T-helper 2 cell treated with Interferon-gamma antibody and Interleukin-4, amounts not matched to agents 5 μg/mL and 100 μg/mL, for 36 hours (primary cell): ENCODE measurements at regions not wholly inside any gene's neighbourhood (a gene's known extent, or its start where the extent isn't known, plus 50 kb on each side); places are given as distances from the start of the nearest gene placed in this dataset.
"Not testable (repeated sequence)": the region's sequence is repeated elsewhere in the genome, so short reads cannot be mapped to it uniquely, and the experiment has no call there.

Experiments used
- DNase-seq: peaks from one replicate; pipeline ENCODE4 v3.0.0; 2021; ENCODE audit warnings: low spot score
- H3K27ac Mint-ChIP-seq: one replicate; pipeline ENCODE4 v1.8.0; 2021; ENCODE audit warnings: mild to moderate bottlenecking, mixed read lengths
- H3K27me3 Mint-ChIP-seq: one replicate; pipeline ENCODE4 v1.8.0; 2021; ENCODE audit warnings: low read depth, mixed read lengths
- H3K36me3 Mint-ChIP-seq: one replicate; pipeline ENCODE4 v1.8.0; 2021; ENCODE audit warnings: low read depth, mixed read lengths
- H3K4me1 Mint-ChIP-seq: one replicate; pipeline ENCODE4 v1.8.0; 2021; ENCODE audit warnings: low read depth, mixed read lengths
- H3K4me3 Mint-ChIP-seq: one replicate; pipeline ENCODE4 v1.8.0; 2022; ENCODE audit warnings: mild to moderate bottlenecking, moderate library complexity, mixed read lengths
- H3K9me3 Mint-ChIP-seq: one replicate; pipeline ENCODE4 v1.8.0; 2021; ENCODE audit warnings: mixed read lengths

- DNase-seq: no peak
- Mint-ChIP-seq H3K9me3 (no peaks in the 10 kb centered on the region), H3K27ac (no peak overlapping the region), H3K4me1 (no peaks in the 10 kb centered on the region), H3K36me3 (no peaks in the 10 kb centered on the region), H3K27me3 (no peaks in the 10 kb centered on the region), H3K4me3 (no peak overlapping the region)
These were observed 163.1 kb upstream of the TLE4 start for GRCh38 chr9:79408617-79409016.

DNA sequence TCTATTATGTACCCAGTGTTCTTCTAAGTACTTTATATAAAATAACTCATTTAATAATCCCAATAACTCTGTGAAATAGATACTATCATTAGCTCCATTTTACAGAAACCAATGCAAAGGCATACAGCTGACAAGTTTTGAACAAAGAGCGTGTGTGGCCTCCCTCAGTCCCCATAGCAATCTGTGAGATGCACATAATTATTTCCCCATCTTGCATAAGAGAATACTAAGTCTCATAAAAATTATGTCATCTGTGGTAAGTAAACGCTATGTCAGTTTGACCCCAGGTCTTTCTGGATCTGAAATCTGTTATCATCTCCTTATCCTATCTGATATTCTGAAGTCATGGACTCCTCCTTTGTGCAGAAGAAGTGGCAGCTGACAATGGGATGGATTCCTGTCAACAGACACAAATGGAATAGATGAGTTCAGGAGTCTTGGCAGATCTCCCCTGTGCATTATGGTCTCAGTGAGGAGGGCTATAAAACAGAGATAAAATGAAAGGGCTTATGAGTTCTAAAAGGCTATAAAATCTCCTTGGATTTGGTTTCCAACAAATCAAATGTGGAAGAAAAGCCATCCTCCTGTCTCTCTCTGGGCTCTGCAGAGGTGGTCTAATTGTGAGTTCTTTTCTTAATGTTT, 162.5 kb upstream of the TLE4 start:
- Mint-ChIP-seq H3K27ac (no peak overlapping the region), H3K4me3 (no peak overlapping the region), H3K36me3 (no peaks in the 10 kb centered on the region), H3K27me3 (no peaks in the 10 kb centered on the region), H3K9me3 (no peaks in the 10 kb centered on the region), H3K4me1 (no peaks in the 10 kb centered on the region)
- DNase-seq: no peak

DNA sequence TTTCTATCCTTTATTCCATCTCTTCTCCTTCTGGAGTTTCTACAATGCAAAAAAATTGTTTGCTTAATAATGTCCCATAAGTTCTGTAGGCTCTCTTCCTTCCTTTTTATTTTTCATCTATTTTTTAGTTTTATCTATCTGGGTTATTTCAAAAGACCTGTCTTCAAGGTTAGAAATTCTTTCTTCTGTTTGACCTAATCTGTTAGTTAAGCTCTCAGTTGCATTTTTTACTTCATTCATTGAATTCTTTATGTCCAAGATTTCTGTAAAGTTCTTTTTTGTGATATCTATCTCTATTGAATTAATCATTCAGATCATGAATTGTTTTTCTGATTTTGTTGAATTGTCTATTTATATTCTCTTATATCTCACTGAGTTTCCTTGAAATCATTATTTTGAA, 145.9 kb upstream of the TLE4 start:
- Mint-ChIP-seq H3K4me3 (no peak overlapping the region), H3K27ac (no peak overlapping the region), H3K36me3 (no peaks in the 10 kb centered on the region), H3K27me3 (no peaks in the 10 kb centered on the region), H3K4me1 (no peaks in the 10 kb centered on the region), H3K9me3 (peaks cover 20% of the 10 kb centered on the region)
- no peak for DNase-seq

DNA sequence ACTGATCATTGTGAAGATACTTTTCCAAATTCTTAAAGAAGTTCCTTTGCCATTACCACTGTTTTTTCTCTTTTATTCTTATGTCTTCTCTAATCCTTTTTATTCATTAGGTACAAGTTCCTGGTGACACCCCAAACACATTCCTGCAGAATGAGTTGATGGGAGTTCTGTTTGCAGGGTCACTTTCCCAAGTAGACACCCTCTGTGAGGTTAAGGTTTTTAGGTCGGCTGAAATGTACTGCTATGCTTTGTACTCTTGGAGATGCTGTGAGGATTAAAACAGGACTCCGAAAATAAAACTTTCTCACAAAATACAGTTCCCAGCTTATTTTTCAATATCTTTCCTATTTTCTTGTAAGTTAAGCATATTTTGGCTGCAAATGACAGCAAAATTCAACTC, 143.3 kb upstream of the TLE4 start:
- Mint-ChIP-seq H3K4me3 (no peak overlapping the region), H3K27me3 (no peaks in the 10 kb centered on the region), H3K4me1 (no peaks in the 10 kb centered on the region), H3K9me3 (peaks cover 20% of the 10 kb centered on the region), H3K27ac (no peak overlapping the region), H3K36me3 (no peaks in the 10 kb centered on the region)
- DNase-seq: no peak

GRCh38 chr9:79430619-79431018, 141.1 kb upstream of the TLE4 start:
- no peaks in the 10 kb centered on the region for H3K27me3 Mint-ChIP-seq
- DNase-seq: no peak
- H3K4me3 Mint-ChIP-seq: no peak overlapping the region
- peaks cover 11% of the 10 kb centered on the region for H3K9me3 Mint-ChIP-seq
- H3K4me1 Mint-ChIP-seq: no peaks in the 10 kb centered on the region
- H3K36me3 Mint-ChIP-seq: no peaks in the 10 kb centered on the region
- no peak overlapping the region for H3K27ac Mint-ChIP-seq

- no peaks in the 10 kb centered on the region for H3K27me3 Mint-ChIP-seq
- H3K4me3 Mint-ChIP-seq: no peak overlapping the region
- H3K27ac Mint-ChIP-seq: no peak overlapping the region
- H3K4me1 Mint-ChIP-seq: no peaks in the 10 kb centered on the region
- no peaks in the 10 kb centered on the region for H3K36me3 Mint-ChIP-seq
- DNase-seq: no peak
- peaks cover 6% of the 10 kb centered on the region for H3K9me3 Mint-ChIP-seq
These were observed 140.6 kb upstream of the TLE4 start for GRCh38 chr9:79431019-79431679.

DNA sequence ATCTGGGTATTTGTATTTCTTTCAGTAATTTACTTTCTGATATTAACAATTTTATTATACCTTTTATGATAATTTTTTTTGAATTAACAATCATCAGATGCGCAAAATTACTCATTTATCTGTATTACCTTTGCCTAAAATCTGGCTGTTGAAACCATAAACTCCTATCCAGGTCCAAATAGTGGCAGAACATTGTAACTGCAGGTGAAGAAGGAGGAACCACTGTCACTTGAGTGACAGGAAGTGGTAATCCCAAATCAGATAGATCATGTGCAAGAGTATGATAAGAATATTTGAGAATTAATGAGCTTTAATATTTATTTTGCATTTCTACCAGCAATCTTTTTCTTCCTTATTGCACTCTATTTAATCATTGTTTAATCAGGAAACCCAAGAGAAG, 139.3 kb upstream of the TLE4 start:
- Mint-ChIP-seq H3K9me3 (no peaks in the 10 kb centered on the region), H3K27me3 (no peaks in the 10 kb centered on the region), H3K4me3 (no peak overlapping the region), H3K36me3 (no peaks in the 10 kb centered on the region), H3K27ac (no peak overlapping the region), H3K4me1 (no peaks in the 10 kb centered on the region)
- DNase-seq: no peak

GRCh38 chr9:79433703-79434102, 138.1 kb upstream of the TLE4 start:
- Mint-ChIP-seq H3K36me3 (no peaks in the 10 kb centered on the region), H3K4me3 (no peak overlapping the region), H3K4me1 (no peaks in the 10 kb centered on the region), H3K27ac (no peak overlapping the region), H3K27me3 (no peaks in the 10 kb centered on the region), H3K9me3 (no peaks in the 10 kb centered on the region)
- DNase-seq: no peak

GRCh38 chr9:79439221-79439620, 132.5 kb upstream of the TLE4 start:
- DNase-seq, H3K4me1 Mint-ChIP-seq, H3K27ac Mint-ChIP-seq, H3K36me3 Mint-ChIP-seq, H3K9me3 Mint-ChIP-seq, H3K27me3 Mint-ChIP-seq, H3K4me3 Mint-ChIP-seq: not testable (repeated sequence)

DNA sequence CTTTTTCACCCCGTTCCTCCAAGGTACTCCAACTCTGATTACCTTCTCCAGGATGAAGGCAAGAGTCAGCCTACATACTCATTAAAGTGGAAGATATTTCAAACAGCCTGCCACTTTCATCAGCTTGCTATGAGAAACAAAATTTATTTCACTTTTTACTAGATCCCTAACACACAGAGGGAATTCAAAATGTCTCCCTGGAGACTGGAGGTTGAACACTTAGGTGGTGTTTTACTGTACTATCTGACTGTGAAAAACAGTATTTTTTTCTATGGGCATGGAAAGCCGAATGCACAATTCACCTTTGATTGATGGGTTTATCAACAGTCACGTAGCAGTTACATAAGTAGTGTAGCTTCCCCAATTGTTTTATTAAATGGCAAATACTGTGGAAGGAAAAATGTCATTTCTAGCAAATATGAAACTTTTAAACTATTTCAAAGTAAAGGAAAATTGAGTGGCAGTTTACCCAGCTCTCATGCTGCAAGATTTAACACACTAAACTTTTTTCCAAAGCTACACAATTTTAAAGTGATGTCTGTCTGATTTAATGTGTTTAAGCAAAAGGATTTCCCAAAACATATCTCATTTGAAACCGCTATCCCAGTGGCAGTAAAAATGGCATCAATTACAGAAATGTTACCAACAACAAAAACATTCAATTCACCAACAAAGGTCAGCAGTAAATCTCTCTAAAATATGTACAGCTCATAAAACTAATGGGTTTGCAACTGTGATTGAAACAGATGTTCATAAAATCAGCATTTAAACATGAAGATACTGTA, 125.0 kb upstream of the TLE4 start:
- Mint-ChIP-seq H3K36me3 (no peaks in the 10 kb centered on the region), H3K27me3 (no peaks in the 10 kb centered on the region), H3K9me3 (no peaks in the 10 kb centered on the region), H3K4me1 (no peaks in the 10 kb centered on the region), H3K27ac (no peak overlapping the region), H3K4me3 (no peak overlapping the region)
- no peak for DNase-seq

DNA sequence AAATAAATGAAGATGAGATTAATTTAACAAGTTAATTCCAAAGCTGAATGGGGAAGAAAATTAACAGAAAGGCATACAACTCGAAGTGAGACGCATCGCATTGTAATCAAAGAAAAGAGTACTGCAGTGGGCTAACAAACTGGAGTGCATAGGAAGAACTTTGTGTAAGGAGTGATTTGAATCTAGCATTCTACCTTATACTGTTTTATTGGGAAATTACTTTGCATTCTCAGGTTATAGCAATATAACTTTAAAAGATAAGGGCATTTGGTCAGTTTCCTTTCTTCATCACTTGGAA, 124.5 kb upstream of the TLE4 start:
- no peak for DNase-seq
- Mint-ChIP-seq H3K4me3 (no peak overlapping the region), H3K36me3 (no peaks in the 10 kb centered on the region), H3K9me3 (peaks cover 1% of the 10 kb centered on the region), H3K27me3 (no peaks in the 10 kb centered on the region), H3K27ac (no peak overlapping the region), H3K4me1 (no peaks in the 10 kb centered on the region)

- H3K4me3 Mint-ChIP-seq: no peak overlapping the region
- no peak for DNase-seq
- H3K4me1 Mint-ChIP-seq: no peaks in the 10 kb centered on the region
- peaks cover 4% of the 10 kb centered on the region for H3K9me3 Mint-ChIP-seq
- no peaks in the 10 kb centered on the region for H3K27me3 Mint-ChIP-seq
- H3K36me3 Mint-ChIP-seq: no peaks in the 10 kb centered on the region
- H3K27ac Mint-ChIP-seq: no peak overlapping the region
These were observed 124.0 kb upstream of the TLE4 start for GRCh38 chr9:79447762-79448161.

GRCh38 chr9:79452265-79452664, 119.5 kb upstream of the TLE4 start:
- H3K4me3 Mint-ChIP-seq: no peak overlapping the region
- DNase-seq: no peak
- H3K9me3 Mint-ChIP-seq: peaks cover 4% of the 10 kb centered on the region
- no peaks in the 10 kb centered on the region for H3K4me1 Mint-ChIP-seq
- no peak overlapping the region for H3K27ac Mint-ChIP-seq
- no peaks in the 10 kb centered on the region for H3K36me3 Mint-ChIP-seq
- peaks cover 2% of the 10 kb centered on the region for H3K27me3 Mint-ChIP-seq

GRCh38 chr9:79461712-79462111, 110.1 kb upstream of the TLE4 start:
- Mint-ChIP-seq H3K27me3 (no peaks in the 10 kb centered on the region), H3K36me3 (no peaks in the 10 kb centered on the region), H3K27ac (no peak overlapping the region), H3K4me1 (no peaks in the 10 kb centered on the region), H3K4me3 (no peak overlapping the region), H3K9me3 (no peaks in the 10 kb centered on the region)
- no peak for DNase-seq
